ENCODE measurements at regions not wholly inside any gene's neighbourhood (a gene's known extent, or its start where the extent isn't known, plus 50 kb on each side); places are given as distances from the start of the nearest gene placed in this dataset.

DNA sequence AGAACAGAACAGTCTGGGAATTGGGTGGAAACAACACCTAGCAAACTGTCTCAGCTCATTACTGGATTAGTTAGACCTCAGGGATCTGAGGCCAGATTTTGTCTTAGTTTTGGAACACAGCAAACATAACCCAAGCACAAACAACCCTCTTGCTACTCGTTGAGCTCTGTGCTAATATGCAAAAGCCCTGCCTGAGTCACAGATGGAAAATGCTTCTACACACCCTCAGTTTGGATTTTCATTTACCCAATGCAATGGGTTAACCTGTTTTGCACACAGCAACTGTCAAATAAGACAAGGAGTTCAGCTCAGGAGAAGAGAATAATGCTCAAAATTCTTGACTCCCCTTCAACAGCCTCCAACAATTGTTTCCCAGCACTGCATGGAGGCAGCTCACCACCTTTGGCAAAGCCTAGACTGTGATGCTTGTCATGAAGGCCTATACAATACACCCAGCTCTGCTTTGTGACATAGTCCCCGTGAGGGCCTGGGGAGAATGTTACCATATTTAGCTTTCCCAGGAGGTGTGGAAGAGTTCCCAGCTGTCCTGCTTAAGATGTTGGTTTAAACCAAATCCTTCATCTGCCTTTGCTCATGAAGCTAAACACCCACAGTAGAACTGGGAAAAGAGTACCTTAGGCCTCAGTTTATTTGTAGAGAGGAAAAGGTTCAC, 68.9 kb upstream of the MNS1 start:
- no peaks in the 10 kb centered on the region for H3K27me3 ChIP-seq (ENCODE audit: insufficient read depth, low read length)
- H3K9me3 ChIP-seq (ENCODE audit: insufficient read depth, low read depth, low read length), result no peaks in the 10 kb centered on the region
- no peak overlapping the region for H3K4me3 ChIP-seq (ENCODE audit: insufficient read depth, low read depth, low read length)
- no peaks in the 10 kb centered on the region for H3K4me1 ChIP-seq (ENCODE audit: insufficient read depth, low read length)
- no peak overlapping the region for H3K9ac ChIP-seq (ENCODE audit: low read length)
- no peaks in the 10 kb centered on the region for H3K79me2 ChIP-seq (ENCODE audit: insufficient read depth, low read length)
- H3K4me2 ChIP-seq (ENCODE audit: low read length), result no peak overlapping the region
- Mint-ChIP-seq H3K27ac (ENCODE audit: unreplicated experiment) (no peak overlapping the region), H3K36me3 (ENCODE audit: low read depth, unreplicated experiment) (peaks cover 2% of the 10 kb centered on the region), H3K9me3 (ENCODE audit: unreplicated experiment) (no peaks in the 10 kb centered on the region), H3K4me3 (ENCODE audit: unreplicated experiment) (no peak overlapping the region), H3K4me1 (ENCODE audit: low read depth, unreplicated experiment) (no peaks in the 10 kb centered on the region), H3K27me3 (ENCODE audit: low read depth, unreplicated experiment) (peaks cover 2% of the 10 kb centered on the region)
- FAIRE-seq (no peak), DNase-seq (ENCODE audit: low read depth) (no peak)
- TF ChIP-seq, protein P1, sequence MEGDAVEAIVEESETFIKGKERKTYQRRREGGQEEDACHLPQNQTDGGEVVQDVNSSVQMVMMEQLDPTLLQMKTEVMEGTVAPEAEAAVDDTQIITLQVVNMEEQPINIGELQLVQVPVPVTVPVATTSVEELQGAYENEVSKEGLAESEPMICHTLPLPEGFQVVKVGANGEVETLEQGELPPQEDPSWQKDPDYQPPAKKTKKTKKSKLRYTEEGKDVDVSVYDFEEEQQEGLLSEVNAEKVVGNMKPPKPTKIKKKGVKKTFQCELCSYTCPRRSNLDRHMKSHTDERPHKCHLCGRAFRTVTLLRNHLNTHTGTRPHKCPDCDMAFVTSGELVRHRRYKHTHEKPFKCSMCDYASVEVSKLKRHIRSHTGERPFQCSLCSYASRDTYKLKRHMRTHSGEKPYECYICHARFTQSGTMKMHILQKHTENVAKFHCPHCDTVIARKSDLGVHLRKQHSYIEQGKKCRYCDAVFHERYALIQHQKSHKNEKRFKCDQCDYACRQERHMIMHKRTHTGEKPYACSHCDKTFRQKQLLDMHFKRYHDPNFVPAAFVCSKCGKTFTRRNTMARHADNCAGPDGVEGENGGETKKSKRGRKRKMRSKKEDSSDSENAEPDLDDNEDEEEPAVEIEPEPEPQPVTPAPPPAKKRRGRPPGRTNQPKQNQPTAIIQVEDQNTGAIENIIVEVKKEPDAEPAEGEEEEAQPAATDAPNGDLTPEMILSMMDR (IDR thresholded peaks at IDR 0.05; ENCODE audit: insufficient read depth, low read depth, low read length), result no peak
- no peak for TF ChIP-seq EZH2 (IDR thresholded peaks at IDR 0.05; ENCODE audit: insufficient read depth, low read length)
- H3K36me3 ChIP-seq (ENCODE audit: insufficient read depth, low read length), result no peaks in the 10 kb centered on the region
- H3K27ac ChIP-seq (ENCODE audit: low read depth, low read length), result no peak overlapping the region
- no peaks in the 10 kb centered on the region for H4K20me1 ChIP-seq (ENCODE audit: insufficient read depth, low read length)
- H2AFZ ChIP-seq (ENCODE audit: low read depth, low read length), result no peak overlapping the region

DNA sequence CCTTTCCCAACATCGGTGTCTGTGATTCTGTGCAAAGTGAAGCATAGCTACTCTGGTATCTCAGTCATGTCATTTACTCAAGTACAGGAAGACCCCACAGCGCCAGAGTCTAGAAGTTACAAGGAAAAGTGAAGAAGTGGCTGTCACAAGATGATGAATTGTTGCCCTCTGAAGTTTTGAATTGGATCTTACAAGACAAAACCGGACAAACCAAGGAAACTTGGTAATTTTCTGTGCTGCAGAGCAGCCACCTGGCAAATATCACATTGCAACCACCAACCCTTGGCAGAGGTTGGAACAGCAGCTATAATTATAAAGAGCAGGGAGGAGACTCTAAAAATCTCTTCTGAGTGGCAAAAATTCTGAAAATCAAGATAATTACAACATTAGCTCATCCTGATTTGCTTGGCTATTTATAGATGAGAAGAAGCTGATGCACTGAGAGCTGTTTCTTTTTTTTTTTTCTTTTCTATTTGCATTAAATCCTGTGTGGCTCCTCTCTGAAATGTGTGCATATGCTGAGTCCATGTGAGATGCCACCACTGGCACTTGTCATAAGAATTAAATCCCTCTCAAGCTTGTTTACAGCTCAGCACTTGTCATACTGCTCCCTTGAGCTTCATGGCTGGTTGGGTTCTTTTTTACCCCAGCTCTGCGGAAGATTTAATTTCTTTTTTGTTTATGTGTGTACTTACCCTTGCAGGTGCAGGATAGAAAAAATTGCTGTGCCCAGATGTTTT, 68.0 kb upstream of the MNS1 start:
- no peaks in the 10 kb centered on the region for H4K20me1 ChIP-seq (ENCODE audit: insufficient read depth, low read length)
- DNase-seq (ENCODE audit: low read depth) (peak; percentile 15), FAIRE-seq (no peak)
- no peaks in the 10 kb centered on the region for H3K79me2 ChIP-seq (ENCODE audit: insufficient read depth, low read length)
- H3K27me3 Mint-ChIP-seq (ENCODE audit: low read depth, unreplicated experiment), result peaks cover 2% of the 10 kb centered on the region
- no peaks in the 10 kb centered on the region for H3K9me3 ChIP-seq (ENCODE audit: insufficient read depth, low read depth, low read length)
- no peaks in the 10 kb centered on the region for H3K9me3 Mint-ChIP-seq (ENCODE audit: unreplicated experiment)
- H3K36me3 ChIP-seq (ENCODE audit: insufficient read depth, low read length), result no peaks in the 10 kb centered on the region
- no peak overlapping the region for H3K4me3 ChIP-seq (ENCODE audit: insufficient read depth, low read depth, low read length)
- no peak overlapping the region for H3K4me2 ChIP-seq (ENCODE audit: low read length)
- no peak overlapping the region for H3K27ac Mint-ChIP-seq (ENCODE audit: unreplicated experiment)
- H3K27ac ChIP-seq (ENCODE audit: low read depth, low read length), result no peak overlapping the region
- no peak overlapping the region for H3K9ac ChIP-seq (ENCODE audit: low read length)
- H3K4me1 Mint-ChIP-seq (ENCODE audit: low read depth, unreplicated experiment), result no peaks in the 10 kb centered on the region
- no peak overlapping the region for H3K4me3 Mint-ChIP-seq (ENCODE audit: unreplicated experiment)
- H3K27me3 ChIP-seq (ENCODE audit: insufficient read depth, low read length), result no peaks in the 10 kb centered on the region
- no peaks in the 10 kb centered on the region for H3K4me1 ChIP-seq (ENCODE audit: insufficient read depth, low read length)
- no peak overlapping the region for H2AFZ ChIP-seq (ENCODE audit: low read depth, low read length)
- peaks cover 2% of the 10 kb centered on the region for H3K36me3 Mint-ChIP-seq (ENCODE audit: low read depth, unreplicated experiment)
- no peak for TF ChIP-seq EZH2 (IDR thresholded peaks at IDR 0.05; ENCODE audit: insufficient read depth, low read length)
- TF ChIP-seq, protein P1 (IDR thresholded peaks at IDR 0.05; ENCODE audit: insufficient read depth, low read depth, low read length), result no peak

DNA sequence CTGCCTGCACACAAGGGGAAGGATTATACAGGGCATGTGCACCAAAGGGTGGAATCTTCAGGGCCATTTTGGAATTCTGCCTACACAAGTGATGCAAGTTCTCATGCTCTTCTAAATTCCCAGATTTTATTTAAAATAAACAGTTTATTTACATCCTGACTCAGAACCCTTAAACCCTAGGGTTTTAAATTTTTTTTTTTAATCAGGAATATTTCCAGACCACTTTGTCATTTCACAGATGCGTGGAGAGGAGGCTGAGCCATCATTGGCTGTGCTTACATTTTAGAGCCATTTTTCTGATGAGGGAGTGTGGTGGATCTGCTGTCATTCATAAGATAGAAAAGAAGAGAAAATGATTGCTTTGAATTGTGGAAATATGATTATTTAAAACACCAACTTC, 65.2 kb upstream of the MNS1 start:
- no peaks in the 10 kb centered on the region for H3K79me2 ChIP-seq (ENCODE audit: insufficient read depth, low read length)
- Mint-ChIP-seq H3K36me3 (ENCODE audit: low read depth, unreplicated experiment) (no peaks in the 10 kb centered on the region), H3K4me1 (ENCODE audit: low read depth, unreplicated experiment) (peaks cover under 1% of the 10 kb centered on the region), H3K9me3 (ENCODE audit: unreplicated experiment) (no peaks in the 10 kb centered on the region), H3K27ac (ENCODE audit: unreplicated experiment) (no peak overlapping the region), H3K27me3 (ENCODE audit: low read depth, unreplicated experiment) (peaks cover 2% of the 10 kb centered on the region), H3K4me3 (ENCODE audit: unreplicated experiment) (no peak overlapping the region)
- no peak overlapping the region for H3K9ac ChIP-seq (ENCODE audit: low read length)
- DNase-seq (ENCODE audit: low read depth) (no peak), FAIRE-seq (no peak)
- H3K27ac ChIP-seq (ENCODE audit: low read depth, low read length), result no peak overlapping the region
- H3K4me2 ChIP-seq (ENCODE audit: low read length), result no peak overlapping the region
- H3K4me1 ChIP-seq (ENCODE audit: insufficient read depth, low read length), result no peaks in the 10 kb centered on the region
- TF ChIP-seq EZH2 (IDR thresholded peaks at IDR 0.05; ENCODE audit: insufficient read depth, low read length), result no peak
- TF ChIP-seq, protein P1 (IDR thresholded peaks at IDR 0.05; ENCODE audit: insufficient read depth, low read depth, low read length), result no peak
- H3K4me3 ChIP-seq (ENCODE audit: insufficient read depth, low read depth, low read length), result no peak overlapping the region
- no peaks in the 10 kb centered on the region for H4K20me1 ChIP-seq (ENCODE audit: insufficient read depth, low read length)
- H3K9me3 ChIP-seq (ENCODE audit: insufficient read depth, low read depth, low read length), result no peaks in the 10 kb centered on the region
- no peaks in the 10 kb centered on the region for H3K36me3 ChIP-seq (ENCODE audit: insufficient read depth, low read length)
- H2AFZ ChIP-seq (ENCODE audit: low read depth, low read length), result no peak overlapping the region
- no peaks in the 10 kb centered on the region for H3K27me3 ChIP-seq (ENCODE audit: insufficient read depth, low read length)
